COR-L47 (cell line): ENCODE measurements at regions not wholly inside any gene's neighbourhood (a gene's known extent, or its start where the extent isn't known, plus 50 kb on each side); places are given as distances from the start of the nearest gene placed in this dataset.
"Not testable (repeated sequence)": the region's sequence is repeated elsewhere in the genome, so short reads cannot be mapped to it uniquely, and the experiment has no call there.

Source experiments
- DNase-seq: peaks from one replicate; lab custom pipeline; 2025; lab: John Stamatoyannopoulos, UW

DNA sequence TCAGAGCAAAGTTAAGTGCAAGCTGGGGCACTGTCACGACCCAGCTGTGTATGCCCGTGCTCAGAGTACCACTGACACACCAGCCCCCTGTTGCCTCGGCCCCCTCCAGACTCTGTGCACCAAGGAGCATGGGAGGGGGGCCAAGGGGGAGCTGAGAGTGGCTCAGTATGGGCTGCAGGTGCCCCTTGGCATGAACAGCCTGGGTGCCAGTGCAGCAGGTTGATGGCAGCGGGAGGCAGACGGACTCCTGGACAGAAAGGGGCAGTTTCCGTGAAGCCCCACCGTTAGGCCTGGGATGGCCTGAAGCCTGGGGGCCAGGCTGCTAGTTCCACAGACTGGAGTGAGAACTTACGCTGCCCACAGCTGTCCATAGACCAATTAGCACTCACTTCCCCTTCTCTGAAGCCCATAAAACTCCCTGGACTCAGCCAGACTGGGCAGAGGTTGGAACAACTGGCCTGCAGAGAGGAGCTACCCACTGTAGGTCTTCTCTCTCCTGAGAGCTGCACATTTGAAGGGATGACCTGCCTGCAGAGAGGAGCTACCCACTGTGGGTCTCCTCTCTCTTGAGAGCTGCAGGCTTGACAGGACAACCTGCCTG is 182.8 kb downstream of the DEPDC1B start:
- DNase-seq, result no peak

- DNase-seq, result no peak
Measured at GRCh38 chr5:60516688-60517087, 183.3 kb downstream of the DEPDC1B start.

DNA sequence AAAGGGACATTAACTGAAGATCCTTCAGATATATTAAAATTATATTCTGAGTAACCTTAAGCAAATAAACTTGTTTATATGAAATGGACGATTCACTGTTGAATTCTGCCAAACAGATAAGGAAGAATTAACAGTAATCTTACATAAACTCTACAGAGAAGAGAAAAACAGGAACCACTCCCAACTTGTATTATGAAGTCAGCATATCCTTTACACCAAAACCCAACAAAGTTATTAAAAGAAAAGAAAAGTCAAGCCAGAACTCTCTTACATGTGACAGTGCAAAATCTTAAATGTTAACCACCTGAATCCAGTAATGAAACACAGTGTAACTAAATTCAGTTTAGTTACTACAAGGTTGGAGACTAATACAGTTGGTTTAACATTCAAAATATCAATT is 185.8 kb downstream of the DEPDC1B start:
- no peak for DNase-seq

DNA sequence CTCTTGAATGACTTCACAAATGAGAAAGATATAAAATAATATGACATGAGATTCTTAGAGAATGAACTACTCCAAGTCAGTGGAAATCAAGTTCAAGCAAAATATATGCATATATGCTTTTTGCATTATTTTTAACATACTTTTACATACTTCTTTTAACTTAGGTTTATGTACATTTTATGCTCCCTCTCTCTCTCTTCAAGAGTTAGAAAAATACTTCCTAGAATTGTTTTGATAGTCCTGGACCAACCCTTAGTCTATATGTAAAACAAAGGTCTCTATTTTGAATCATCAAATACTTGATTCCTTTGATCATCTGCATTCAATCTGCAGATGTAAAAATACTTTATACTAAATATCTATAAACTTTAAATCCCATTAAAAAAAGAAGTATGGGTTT is 187.8 kb downstream of the DEPDC1B start:
- no peak for DNase-seq

DNA sequence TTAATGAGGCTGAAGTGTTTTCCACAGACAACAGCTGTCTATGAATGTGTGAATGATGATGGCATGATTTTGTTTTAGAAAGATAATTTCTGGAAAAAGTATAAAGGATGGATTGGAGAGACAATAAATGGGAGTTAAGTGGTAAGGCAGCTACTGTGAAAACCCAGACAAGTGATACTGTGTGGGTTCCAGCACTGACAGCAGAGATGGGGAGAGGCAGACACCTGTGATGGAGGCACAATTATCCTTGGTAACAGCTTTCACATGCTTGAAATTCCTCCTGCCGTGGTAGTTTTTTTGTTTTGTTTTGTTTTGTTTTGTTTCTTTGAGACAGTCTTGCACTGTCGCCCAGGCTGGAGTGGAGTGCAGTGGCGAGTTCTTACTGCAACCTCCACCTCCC is 189.3 kb downstream of the DEPDC1B start:
- no peak for DNase-seq

DNA sequence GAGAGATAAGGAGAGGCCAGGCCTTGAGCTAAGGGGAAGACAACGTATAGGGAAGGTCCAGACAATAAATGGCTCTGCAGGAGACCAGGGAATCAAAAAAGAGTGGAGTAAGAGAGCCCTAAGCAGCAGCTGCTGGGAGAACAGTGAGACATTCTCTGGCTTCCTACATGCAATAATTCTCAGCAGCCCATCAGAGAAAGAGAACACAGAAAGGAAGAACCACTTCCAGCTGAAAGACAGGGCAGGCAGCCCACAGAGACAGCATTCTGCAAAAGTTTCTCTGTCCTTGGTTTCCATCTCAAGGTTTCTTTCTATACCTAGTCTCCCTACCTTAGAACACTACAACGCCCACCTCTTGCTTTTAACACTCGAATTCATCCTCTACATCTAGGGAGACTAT is 189.9 kb downstream of the DEPDC1B start:
- DNase-seq, result no peak

- DNase-seq, result no peak
Measured at GRCh38 chr5:60509519-60509918, 190.4 kb downstream of the DEPDC1B start.

DNA sequence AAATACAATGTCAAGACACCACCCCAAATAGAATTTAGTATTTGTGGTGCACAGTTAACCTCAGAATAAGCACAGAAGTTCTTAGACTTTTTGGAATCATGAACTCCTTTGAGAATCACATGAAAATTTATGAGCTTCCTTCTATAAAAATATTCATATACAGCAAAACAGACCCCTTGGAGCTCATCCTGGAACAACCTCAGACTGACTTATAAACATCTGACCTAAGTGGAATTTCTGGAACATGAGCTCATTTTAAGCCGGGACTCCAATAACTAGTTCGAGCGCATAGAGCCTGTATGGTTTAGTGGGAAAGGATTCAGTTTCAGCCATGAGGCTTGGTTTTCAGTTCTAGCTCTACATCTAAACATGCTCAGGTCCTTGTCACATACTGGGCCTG is 192.3 kb downstream of the DEPDC1B start:
- DNase-seq, result no peak

- no peak for DNase-seq
Measured at GRCh38 chr5:60505373-60506171, 194.4 kb downstream of the DEPDC1B start.

DNA sequence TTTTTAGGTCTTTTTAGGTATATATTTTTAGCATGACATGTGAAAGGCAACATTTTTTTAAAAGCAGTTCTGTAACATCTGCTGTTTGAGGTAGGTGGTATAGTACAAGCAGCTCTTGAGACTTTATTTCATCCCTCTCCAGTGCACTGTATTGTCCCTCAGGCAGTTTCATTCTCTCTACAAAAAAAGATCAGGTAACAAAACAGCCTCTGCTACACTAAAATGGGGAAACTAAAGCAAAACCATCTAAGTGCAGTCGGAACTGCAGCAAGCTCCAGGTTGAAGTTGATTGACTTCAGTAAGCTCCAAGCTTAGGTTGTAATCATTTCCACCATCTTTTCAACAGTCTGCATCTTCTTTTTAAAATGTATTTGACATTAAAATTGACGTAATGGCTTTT is 195.6 kb downstream of the DEPDC1B start:
- no peak for DNase-seq

DNA sequence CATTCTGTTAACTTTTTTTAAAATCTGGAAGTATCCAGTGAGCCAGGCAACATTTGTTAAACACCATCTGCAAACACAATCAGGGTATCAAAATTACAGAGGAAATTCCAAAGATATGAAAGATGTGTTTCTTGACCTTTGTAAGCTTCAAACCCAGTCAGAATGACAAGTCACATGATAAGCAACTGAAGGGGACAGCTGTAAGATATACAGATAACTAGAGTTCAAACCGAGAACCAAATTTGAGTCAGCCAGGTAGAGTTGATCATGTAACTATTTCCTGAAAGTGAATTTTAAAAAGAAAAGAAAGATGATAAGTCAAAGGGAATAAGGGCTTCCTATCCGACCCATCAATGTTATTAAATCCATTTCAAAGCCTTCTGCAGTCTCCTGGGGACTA is 196.2 kb downstream of the DEPDC1B start:
- DNase-seq, result no peak

DNA sequence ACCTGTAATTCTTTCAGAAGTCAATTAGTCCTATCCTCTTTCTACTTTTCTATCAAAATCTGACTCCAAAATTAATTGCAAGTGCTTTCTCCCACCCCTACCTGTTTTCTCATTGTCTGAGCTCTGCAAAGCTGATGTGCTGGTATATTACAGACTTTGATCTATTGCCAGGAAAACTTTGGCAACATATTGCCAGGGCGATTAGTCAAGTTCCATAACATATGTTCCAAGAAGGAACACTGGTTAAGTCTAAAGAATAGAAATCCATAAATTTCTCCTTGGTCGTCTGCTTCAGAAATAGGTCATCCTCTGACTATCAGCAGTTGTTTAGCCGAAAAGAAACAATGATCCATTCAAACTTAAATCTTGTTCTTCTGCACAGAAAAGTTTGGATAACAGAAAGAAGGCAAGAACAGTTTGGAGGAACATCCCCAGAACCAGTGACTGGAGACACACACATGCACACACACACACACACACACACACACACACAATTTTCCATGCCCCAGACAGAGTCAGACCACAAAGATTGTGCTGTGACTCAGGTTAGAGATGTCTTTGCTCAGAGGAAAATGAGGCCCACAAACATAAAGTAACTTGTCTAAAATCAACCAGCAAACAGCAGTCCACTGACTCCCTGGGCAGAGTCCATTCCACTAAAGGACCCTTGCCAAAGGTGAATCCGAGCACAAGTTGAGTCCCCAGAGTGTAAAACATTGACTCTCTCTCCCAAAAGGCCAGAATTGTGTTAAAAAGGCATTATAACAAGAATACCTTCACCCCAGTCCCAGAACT is 202.1 kb downstream of the DEPDC1B start:
- DNase-seq, result no peak

- no peak for DNase-seq
Measured at GRCh38 chr5:60495644-60496520, 204.1 kb downstream of the DEPDC1B start.

- no peak for DNase-seq
Measured at GRCh38 chr5:60494635-60495034, 205.3 kb downstream of the DEPDC1B start.

DNA sequence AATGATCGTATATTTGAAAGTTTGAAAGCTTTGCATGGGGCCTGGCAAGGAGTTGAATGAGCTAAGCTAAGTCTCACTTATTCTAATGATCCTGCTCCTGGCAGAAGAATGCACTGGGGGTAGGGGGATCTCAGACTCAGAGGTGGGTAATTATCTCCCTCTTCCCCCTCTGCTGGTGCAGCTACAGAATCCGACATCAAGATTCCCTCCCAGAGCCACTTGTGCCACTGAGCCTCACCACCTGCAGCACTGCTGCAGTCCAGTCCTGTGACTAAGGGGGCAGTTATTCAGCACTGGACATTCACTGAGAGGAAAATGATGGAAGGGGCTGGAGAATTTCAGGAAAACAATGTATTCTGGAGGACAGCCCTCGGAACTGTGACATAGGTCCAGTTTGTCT is 205.8 kb downstream of the DEPDC1B start:
- no peak for DNase-seq

- no peak for DNase-seq
Measured at GRCh38 chr5:60493372-60493771, 206.6 kb downstream of the DEPDC1B start.

DNA sequence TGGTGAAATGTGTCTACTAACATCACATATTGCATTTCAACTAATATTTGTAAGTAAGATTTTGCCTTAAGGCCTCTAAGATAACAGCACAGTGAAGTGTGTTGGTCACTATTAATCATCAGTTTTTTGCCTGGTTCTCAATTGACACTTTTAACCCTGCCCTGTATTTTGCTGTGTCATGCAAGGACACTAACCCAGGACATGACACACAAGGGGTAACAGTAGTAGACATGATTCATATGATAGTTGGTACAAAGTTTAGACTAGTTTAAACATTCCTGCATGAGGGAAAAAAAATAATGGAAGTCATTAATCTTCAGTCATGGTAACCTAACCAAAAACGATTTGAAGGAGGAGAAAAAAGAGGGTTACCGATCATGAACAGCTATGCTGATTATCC is 207.0 kb downstream of the DEPDC1B start:
- DNase-seq, result no peak

DNA sequence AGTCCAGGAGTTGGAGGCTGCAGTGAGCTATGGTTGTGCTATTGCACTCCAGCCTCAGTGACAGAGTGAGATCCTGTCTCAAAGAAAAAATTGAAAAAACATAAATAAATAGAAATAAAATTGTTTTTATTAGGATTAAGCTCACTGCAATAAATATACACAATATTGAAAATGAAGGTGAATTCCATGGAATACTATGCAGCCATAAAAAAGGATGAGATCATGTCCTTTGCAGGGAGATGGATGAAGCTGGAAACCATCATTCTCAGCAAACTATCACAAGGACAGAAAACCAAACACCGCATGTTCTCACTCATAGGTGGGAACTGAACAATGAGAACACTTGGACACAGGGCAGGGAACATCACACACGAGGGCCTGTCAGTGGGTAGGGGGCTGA is 207.6 kb downstream of the DEPDC1B start:
- DNase-seq, result not testable (repeated sequence)

- DNase-seq, result no peak
Measured at GRCh38 chr5:60490597-60491166, 209.3 kb downstream of the DEPDC1B start.

DNA sequence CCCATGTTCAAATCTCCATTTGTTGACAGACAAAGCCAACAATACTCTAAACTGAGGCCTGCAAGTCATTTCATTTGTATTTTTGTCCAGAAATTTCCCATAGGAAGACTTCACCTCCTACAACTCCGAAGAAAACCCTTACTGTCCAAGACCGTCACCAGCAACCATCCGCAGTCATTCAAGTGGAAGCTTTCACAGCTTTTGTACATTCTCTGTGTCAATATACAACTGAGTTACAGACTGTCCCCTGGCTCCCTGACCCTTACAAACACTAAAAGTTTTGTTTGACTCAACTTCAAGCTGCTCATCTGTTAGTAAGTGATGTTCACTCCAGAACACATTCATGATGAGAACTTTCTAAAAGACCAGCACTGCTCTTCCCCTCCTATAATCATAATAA is 210.1 kb downstream of the DEPDC1B start:
- no peak for DNase-seq

GRCh38 chr5:60489377-60489776 is 210.6 kb downstream of the DEPDC1B start:
- DNase-seq, result no peak
